Activated naive CD4-positive, alpha-beta T cell treated with anti-CD3 and anti-CD28 coated beads, Interleukin-2, amount 50 U/mL, for 16 hours (primary cell): ENCODE measurements at regions not wholly inside any gene's neighbourhood (a gene's known extent, or its start where the extent isn't known, plus 50 kb on each side); places are given as distances from the start of the nearest gene placed in this dataset.
"Not testable (repeated sequence)": the region's sequence is repeated elsewhere in the genome, so short reads cannot be mapped to it uniquely, and the experiment has no call there.

Experiments
- DNase-seq: peaks from one replicate; pipeline ENCODE4 v3.0.0-alpha.2; 2020

DNA sequence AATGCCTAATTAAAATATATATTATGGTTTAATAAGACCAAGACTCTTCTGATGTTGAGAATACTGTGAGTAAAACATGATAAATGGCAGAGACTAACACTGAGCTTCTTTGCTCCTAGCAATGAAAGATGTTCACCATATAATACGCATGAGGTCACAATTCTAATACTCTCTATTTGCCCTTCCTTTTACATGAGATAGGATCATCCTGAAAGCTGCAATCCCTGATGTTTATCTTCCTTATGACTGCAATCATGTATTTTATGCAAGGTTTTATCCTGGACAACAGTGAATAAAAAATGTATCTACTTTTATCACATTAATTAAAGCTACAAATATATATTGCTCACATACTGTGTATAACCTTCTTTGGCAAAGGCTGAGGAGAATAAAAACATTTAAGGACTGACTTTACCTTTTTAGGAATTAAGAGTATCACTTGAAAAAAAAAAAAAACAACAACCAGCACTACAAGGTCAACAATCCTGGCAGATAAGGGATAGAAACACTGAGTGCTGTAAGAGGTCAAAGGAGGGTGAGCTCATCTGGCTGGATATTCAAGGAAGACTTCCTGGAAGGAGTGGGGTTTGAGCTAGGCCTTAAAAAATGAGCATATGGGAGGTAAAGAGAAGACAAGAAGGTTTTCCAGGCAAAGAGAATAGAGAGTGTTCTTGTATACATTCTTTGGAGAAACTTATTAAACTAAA is 99.9 kb downstream of the AREG start:
- DNase-seq = no peak

DNA sequence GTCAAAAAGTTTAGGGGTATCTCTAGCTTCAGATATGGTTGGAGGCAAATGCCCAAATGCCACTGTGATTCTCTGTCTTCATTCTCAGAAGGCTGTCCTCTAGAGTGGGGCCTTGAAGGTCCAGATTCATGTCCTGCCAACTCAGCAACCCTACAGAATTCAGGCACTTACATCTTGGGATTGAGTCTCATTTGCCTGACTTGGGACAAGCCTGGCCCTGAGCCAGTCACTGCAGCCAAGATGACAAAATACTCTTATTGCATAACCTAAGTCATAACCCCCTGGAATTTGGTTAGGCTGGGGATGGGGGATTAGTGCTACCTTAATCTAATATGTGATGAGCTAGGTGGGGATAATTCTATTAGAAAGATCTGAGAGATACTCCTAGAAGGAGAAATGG is 100.5 kb downstream of the AREG start:
- DNase-seq = no peak

DNA sequence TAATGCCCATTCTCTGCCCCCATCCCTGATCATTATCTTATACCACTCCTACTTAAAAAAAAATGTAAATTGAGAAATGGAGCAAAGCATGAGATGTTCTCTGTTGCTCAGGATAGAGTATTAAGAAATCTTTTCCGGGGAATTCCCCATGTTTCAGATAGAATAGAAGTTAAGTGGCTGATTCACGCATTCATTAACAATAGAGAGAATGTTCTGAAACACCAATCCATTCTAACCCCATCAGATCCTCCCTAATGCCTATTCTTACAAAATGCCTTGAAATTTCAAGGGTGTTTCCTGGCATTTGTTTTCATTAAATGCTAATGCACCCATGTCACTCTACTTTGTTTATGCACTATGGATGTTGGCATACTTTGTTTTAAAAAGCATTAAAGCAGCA is 101.1 kb downstream of the AREG start:
- DNase-seq = no peak

DNA sequence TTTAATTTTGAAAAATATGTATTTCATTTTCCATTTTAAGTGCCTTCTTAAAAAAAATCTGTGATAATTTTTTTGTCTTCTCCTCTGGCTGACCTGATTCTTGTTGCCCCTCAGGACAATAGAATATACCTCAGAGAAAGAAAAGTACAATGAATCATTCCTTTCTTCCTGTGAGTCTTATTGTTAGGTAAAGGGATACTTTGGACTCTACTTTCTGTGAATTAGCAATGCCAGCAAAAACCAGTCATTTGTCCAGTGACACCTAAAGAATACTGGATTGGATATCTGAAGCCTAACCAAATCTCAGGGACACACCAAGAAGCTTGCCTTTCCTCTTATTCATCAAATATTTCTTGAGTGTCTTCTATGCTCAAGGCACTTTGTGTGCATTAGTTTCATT is 102.1 kb downstream of the AREG start:
- DNase-seq = no peak

DNA sequence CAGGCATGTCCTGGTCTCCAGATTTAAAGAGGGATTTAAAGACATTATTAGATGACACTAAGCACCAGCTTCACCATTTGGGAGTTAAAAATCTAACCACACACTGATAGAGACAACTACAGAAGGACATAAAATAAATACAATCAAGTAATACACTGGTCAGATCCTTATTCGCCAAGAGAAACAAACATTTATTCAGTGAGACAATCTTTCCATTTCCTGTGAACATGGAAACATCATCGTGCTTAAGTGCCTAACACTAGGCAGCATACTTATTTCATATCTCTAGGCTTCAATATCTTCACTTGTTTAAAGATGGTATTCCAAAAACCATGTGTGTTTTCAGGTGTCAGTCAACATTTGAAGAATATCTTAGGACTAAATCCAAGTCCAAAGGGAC is 103.6 kb downstream of the AREG start:
- DNase-seq = no peak

DNA sequence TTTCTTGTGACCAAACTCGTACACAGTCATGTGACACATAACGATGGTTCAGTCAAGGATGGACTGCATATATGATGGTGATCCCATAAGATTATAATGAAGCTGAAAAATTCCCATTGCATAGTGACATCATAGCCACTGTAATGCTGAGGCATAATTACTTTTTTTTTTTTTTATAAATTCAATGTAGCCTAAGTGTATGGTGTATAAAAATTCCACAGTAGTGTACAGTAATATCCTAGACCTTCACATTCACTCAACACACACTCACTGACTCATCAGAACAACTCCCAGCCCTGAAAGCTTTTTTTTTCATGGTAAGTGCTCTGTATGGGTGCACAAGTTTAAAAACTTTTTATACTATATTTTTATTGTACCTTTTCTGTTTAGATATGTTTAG is 105.0 kb downstream of the AREG start:
- no peak for DNase-seq

DNA sequence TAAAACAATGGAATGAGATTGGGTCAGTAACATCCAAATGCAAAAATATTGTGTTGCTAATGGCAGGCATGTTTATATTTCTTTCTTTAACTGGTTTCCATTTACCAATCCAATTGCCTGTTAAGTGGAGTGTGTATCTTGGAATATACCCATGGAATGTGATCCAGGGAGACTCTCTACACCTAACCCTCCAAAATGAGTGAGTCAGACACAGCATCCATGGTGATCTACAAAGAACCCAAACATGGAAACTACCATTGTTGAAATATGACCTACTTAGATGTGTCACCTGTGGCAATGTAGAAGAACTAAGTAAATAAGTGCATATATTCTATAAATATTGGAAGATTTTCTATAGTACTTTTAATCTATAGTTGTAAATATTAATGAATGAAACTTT is 110.3 kb downstream of the AREG start:
- DNase-seq = no peak

DNA sequence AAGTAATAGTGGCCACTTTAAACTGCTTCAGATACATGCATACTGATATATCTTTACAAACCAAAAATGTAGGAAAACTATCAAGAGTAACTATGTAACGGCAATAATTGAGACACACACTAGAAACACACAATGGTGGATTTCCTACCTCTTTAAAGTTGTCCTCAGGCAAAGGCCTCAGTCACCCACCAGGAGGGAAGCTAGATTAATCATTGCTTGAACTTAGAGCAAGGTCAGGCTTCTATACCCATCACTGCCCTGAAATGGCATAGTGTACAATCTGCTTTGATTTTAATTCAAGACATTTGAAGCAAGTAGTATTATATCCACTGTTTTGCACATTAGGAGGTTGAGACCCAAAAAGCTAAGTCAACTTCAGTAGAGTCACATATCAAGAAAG is 110.9 kb downstream of the AREG start:
- no peak for DNase-seq

DNA sequence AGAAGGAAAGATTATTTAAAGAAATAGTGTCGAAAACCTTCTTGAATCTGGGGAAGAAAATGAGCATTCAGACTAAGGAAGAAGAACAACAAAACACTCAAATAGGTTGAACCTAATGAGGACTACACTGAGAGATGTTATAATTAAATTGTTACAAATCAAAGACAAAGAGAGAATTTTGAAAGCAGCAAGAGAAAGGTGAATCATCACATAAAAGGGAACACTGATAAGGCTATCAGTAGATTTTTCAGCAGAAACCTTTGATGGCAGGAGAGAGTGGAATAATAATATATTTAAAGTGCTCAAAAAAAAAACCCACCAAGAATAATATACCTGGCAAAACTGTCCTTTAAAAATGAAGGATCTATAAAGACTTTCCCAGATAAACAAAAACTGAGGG is 114.9 kb downstream of the AREG start:
- no peak for DNase-seq

DNA sequence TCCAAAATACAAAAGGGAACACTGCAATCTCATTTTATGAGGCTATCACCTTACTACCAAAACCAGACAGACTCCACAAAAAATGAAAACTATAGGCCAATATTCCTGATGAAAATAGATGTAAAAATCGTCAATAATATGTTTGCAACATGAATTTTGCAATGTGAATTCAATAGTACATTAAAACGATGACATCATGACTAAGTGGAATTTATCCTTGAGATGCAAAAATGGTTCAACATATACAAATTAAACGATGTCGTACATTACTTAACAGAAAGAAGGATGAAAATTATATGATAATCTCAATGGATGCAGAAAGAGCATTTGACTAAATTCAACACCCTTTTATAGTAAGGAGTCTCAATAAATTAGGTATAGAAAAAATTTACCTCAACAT is 123.0 kb downstream of the AREG start:
- no peak for DNase-seq

DNA sequence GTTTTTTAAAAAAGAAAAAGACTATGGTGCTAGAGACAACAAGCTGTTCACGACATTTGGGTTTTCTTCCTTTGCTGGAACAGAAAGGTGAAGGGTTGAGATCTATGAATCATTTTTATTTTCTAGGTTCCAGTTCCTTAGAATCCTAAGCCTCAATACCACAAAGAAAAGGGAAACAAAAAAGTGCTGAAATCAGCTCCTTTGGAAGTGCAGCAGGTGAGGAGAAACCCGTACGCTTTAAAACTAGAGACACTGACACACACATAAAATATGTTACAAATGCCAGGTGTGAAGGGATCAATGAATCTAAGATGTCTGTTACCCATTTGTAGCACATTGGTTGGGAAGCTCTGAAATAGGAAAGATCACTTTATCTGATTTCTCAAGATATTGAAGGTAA is 125.2 kb downstream of the AREG start:
- DNase-seq = no peak

DNA sequence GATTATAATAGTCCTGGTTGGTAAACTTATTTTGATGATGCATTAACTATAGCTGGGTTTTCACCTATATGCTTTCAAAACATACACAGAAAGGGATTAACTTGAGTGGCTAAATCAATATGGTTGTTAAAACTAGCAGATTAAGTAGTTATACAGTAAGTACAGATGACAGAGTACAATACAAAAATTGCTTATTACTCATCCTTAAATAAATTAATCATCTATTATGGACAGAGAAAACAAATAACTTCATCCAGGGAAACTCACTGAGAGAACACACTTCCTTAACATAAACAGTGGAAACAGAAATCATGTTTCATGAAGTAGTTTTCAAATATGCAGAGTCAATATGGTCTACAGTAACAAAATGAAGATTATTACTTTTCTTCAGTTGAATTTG is 133.4 kb downstream of the AREG start:
- DNase-seq = no peak

DNA sequence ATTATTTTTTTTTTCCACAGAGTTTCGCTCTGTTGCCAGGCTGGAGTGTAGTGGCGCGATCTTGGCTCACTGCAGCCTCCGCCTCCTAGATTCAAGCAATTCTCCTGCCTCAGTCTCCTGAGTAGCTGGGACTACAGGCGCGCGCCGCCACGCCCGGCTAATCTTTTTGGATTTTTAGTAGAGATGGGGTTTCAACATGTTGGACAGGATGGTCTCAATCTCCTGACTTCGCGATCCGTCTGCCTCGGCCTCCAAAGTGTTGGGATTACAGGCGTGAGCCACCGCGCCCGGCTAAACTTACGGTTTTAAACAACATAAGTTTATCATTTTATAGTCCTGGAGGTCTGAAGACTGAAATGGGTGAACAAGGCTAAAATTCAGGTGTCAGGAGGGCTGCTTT is 133.9 kb downstream of the AREG start:
- DNase-seq = not testable (repeated sequence)

DNA sequence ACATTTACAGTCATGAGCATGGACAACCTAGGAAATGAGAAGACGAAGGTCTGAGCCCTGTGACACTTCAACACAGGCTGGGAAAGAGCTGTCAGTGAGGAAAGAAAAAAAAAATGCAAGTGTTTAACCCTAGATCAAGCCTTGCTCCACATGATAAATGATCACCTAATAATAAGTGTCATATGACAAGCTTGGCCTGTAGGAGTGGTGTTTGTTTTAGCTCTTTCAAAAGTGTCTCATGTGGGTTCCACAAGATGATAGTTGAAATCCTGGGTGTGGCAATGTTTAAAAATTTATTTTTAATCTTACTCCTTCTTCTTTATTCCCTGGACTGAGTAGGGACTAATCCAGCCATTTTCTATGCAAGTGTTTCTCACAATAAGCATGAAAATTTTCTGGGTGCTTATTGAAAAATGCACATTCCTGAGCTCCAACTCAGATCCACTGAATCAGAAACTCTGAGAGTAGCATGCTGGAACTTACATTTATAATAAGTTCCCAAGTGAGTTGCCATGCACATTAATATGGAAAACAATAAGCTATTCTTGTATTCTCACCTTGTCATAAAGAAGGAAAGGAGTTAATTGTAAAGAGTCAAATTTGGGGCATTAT is 138.3 kb downstream of the AREG start:
- DNase-seq = no peak

DNA sequence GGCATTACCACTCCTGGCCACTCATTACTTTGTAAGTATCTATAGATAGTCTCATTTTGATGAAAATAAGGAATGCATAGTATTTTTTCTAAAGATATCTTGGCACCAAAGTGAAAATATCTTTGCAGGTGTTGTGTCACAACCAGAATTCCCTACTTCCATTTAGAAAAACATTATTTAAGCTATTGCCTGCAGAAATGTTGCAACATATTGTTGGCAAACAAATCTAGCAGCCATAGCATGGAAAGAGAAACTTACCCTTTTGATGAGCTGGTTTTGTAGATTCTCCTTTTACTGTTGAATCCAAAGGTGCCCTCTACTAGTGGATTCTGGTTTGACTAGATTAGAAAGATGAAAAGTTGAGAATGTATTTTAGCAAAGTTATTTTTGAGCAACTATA is 138.8 kb downstream of the AREG start:
- no peak for DNase-seq

DNA sequence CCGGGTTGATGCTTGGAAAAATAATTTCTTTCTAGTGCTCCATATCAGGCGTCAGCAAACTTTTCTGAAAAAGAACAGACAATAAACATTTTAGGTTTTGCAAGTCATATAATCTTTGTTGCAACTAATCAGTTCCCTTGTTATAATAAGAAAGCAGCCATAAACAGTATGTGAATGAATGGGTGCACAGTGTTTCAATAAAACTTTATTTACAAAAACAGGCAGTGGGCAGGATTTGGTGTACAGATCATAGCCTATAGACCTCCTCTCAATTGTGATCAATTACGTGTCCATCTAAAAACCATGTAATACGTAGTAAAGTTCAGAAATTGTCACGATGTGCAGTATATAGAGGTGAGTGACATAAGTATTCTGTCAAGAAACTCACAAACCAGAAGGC is 143.4 kb downstream of the AREG start:
- DNase-seq = no peak

DNA sequence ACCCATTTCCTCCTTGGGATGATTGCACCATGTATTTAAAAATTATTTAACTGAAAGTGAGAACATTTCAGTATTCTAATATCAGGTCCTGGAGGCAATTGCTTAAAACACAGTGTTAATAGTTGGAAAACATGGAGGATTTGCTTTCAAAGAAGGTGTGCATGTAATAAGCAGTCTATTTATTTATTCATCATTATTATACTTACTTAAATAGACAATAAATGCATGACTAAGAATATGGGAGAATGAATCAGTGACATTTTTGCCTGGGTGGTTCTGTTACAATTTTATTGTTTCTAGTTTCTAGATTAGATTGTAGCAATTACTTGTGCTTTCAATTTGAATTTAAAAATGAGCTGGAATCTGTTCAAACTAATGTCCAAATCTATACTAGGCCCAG is 145.5 kb downstream of the AREG start:
- no peak for DNase-seq

DNA sequence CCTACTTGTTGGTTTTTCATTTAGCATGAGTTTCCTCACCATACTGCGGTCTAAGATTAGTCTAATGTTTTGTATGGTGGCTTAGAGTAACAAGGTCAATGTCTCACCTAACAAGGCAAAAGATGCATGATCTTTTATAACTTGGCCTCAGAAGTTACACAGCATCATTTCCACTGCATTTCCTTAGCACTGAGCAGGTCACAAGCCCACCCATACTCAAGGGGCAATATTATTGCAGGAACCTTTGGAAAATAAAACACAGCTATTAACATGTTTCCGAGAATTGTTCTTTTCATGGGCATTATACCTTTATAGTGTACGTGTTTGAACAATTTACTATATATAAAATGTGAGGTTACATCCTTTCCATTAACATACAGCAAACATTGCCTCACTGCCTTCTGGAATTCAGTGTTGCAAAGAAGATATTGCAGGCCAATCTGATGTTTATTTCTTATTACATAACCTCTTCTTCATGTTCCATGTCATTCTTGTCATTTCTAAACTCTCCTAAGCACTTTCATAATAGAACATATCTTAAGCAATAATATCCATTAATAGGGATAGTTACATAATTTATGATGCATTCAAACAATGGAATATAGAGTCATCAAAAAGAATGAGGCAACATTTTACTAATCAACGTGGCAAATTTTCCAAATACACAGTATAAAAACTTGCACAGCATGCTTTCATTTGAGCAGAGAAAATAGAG is 153.8 kb downstream of the AREG start:
- no peak for DNase-seq

DNA sequence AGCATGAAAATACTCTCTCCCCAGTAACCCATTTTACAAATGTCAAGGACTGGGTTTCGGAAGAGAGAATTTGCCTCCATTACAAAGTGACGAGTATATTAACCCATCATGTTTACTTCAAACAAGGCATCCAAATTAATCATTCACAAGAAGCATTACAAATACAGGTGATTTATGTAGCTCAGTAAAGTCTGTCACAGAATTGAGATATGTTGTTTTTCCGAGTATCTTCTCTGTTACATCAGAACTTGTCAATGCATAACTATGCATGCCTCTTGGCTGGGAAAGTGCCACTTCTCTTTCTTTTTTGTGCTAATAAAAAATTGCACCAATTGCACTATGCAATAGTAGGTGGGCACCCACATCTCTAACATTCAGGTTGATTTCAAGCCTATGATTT is 158.2 kb downstream of the AREG start:
- DNase-seq = no peak

DNA sequence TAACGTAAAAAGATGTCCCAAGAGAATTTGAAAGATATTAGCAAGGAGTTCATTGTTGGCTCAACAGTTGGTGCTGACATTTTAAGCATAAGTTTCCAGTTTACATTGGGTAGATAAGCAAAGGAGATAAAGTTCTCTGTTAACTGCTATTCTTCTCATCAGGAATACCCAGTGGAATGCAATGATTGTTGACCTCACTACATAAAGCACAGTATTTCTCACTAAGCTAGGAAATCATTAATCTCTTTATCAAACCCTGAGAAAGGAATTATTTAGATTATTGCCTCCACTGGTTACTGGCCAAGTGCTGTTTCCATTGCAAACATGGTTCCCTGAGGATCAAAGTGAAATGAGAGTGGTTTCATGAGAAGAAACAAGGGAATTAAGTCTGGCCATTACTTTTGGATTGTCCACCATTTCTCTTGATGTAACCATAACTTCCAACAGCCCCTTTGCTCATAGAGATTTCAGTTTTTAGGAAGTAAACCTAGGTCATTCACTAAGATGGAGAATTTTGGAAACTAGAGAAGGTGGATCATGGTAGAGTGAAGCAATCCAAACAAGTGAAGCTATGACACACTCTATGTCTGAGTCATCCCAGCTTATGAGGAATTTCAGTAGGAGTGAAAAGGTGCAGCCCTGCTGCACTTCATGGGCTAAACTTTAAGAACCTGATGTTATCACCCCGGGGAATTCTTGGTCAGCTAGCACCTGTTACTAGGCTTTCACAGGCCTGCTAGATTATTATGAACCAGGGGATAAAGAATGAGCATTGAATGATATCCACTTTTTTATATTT is 163.4 kb downstream of the AREG start:
- DNase-seq = no peak

DNA sequence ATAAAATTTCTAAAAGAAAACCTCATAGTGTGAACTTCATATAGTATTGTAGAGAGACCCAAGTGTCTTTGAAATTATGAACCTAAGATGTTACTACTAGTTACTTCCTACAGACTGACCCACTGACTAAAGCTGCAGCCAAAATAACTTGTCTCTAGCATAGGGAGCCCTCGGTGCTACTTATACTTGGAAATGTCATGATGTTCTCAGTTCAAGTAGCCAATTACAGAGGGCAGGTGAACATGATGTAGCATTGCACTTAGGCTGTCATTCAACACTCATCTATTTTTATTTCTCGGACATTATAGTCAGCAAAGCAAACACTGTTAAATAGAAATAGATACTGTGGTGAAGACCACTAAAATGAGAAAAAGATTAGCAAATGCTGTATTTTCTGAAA is 165.6 kb downstream of the AREG start:
- DNase-seq = no peak

DNA sequence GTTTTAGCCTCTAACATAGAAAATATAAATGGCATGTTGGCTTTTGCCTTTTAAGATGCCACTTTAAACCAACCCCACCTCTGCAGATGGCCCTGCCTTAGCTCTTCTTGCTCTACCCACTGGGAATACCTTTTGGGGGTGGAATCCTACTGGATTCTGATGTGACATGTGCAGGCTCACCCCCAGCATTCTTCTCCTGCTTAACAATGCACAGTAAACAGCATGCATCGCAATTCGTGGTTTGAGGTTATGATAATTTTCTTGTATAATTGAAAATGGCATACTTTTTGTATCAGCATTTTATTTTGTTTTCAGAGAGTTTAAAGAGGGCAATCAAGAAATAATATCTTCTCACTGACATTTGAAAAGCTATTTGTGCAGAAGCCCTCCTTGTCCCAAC is 167.9 kb downstream of the AREG start:
- DNase-seq = no peak

DNA sequence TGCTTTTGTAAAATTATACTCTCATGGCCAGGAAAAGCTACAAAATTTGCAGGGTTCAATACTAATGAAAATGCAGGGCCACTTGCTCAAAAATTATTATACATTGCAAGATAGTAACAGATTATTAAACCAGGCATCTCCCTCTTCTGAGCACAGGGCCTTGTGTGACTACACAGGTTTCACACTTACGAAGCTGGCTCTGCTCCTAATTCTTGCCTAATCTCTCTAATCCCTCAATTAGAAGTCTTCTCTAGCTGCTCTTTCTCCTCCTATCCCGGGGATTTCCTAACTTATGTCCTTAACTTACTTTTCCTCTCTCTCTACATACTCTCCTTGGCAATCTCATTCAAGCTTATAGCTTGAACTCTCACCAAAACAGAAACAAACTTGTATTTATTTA is 168.3 kb downstream of the AREG start:
- DNase-seq = no peak

DNA sequence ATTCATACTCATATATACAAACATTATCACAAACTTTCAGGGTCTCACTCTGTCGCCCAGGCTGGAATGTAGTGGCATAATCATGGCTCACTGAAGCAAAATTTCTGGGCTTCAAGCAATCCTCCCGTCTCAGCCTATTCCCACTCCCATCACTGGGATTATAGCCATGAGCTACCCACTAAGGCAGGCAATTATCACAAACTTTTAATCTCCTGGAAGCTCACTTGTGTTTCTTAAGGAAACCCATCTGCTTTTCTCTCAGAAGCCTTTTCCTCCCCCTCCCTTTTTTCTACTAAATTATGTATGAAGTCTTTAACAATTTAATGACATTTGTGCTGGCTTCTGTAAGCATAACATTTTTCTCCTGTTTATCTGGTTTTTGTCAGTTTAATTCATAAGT is 170.5 kb downstream of the AREG start:
- DNase-seq = no peak
